ELR (cell line): ENCODE measurements at regions not wholly inside any gene's neighbourhood (a gene's known extent, or its start where the extent isn't known, plus 50 kb on each side); places are given as distances from the start of the nearest gene placed in this dataset.

Experiments used
- DNase-seq: peaks from one replicate; pipeline ENCODE4 v3.0.0-alpha.2; 2015; ENCODE audit warnings: low read depth

DNA sequence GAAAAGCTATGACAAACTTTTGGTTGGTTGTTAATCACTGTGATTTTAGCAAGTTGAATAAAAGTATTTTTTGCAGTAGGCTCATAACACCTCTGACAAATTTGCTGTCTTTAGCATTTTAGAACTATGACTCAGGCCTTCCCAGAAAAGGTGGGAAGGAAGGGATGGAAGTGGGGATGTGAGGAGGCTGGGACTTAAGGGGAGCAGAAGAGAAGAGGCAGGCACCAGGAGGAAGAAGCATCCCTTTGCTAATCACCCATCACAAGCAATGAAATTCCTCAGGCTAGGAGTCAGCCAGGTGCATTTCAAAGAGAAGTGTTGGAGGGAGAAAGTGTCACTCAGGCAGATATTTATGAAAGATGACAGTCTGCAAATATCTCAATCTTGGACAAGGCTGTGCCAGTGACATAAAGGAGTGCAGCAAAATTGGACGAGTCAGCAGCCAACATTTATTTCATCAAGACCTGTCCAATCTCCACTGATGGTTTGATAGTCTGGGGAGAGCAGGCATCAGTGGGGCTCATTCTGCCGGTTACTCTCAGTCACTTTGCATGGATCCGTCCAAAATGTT, 337.3 kb upstream of the ARRDC4 start:
- DNase-seq, result no peak

DNA sequence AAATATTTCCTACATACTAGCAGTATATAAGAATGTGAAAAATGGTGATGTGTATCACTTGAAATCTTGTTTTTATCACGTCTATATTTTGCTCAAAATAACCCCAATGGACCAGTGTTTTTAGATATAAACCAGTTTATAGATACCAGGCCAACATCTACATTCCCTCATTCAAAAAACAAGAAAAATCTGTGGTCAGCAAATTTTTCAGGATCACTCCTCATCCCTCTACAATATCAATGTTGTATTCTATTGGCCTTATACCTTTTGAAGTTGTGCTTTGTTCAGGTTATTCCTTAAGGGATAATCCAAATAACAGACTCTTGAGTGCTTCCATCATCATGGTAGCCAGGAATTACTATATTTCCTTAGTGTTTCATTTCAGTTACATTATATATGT, 332.9 kb upstream of the ARRDC4 start:
- no peak for DNase-seq

- DNase-seq, result no peak
Observed at GRCh38 chr15:97645758-97646157, 314.7 kb upstream of the ARRDC4 start.

DNA sequence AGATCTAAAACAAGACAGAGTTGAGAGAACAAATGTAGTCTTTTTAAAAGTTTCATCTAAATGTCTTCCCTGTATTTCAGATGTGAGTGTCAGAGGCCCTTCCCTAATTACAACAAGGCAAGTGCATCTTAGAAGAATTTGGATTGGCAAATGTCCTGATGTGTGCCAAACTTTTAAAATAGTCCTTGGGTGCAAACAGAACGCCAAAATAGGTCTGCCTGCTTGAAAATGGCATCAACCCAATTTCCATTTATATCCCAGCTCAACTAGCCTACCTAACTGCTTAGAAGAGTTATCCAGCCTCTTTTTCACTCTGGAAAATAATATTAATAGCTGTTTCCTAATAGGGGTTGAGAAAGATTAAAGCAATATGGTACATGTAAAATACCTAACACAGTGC, 311.8 kb upstream of the ARRDC4 start:
- DNase-seq, result no peak

- no peak for DNase-seq
Observed at GRCh38 chr15:97652041-97652440, 308.5 kb upstream of the ARRDC4 start.

- no peak for DNase-seq
Observed at GRCh38 chr15:97652700-97653167, 307.8 kb upstream of the ARRDC4 start.

DNA sequence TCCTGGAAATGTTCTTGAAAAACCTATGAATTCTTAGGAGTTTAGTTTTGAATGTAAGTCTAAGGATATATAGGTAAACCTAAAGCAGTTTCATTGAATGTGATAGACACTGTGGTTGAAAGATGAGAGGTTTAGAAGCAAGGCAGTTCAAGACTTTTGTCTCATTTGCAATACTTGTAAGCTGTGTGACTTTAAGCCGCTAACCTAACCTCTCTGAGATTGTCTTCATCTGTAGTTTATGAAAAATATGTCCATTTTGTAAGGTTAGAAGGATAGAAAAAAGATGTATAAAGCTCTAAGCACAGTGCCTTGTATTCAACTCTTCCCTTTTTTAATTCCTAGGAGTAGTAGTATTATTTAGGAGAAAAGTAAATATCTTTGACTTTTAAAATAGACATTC, 306.6 kb upstream of the ARRDC4 start:
- no peak for DNase-seq

GRCh38 chr15:97654481-97655076, 305.9 kb upstream of the ARRDC4 start:
- no peak for DNase-seq

DNA sequence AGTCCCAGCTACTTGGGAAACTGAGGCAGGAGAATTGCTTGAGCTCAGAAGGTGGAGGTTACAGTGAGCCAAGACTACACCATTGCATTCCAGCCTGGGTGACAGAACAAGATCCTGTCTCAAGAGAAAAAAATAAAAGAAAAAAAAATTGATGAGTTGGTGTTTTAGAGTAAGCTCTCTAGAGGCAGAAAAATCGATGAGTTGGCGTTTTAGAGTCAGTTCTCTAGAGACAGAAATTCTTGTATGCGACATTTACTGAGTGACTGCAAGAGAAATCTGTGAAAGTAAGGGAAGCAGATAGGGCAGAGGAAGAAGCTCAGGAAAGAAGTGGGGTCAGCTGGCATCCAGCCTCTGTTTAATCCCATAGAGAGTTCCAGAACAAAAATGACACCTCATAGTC, 298.7 kb upstream of the ARRDC4 start:
- DNase-seq, result no peak

GRCh38 chr15:97672586-97672985, 287.9 kb upstream of the ARRDC4 start:
- no peak for DNase-seq

- DNase-seq, result no peak
Observed at GRCh38 chr15:97678656-97679055, 281.8 kb upstream of the ARRDC4 start.

GRCh38 chr15:97679106-97679688, 281.3 kb upstream of the ARRDC4 start:
- DNase-seq, result no peak

GRCh38 chr15:97680606-97681220, 279.8 kb upstream of the ARRDC4 start:
- no peak for DNase-seq

DNA sequence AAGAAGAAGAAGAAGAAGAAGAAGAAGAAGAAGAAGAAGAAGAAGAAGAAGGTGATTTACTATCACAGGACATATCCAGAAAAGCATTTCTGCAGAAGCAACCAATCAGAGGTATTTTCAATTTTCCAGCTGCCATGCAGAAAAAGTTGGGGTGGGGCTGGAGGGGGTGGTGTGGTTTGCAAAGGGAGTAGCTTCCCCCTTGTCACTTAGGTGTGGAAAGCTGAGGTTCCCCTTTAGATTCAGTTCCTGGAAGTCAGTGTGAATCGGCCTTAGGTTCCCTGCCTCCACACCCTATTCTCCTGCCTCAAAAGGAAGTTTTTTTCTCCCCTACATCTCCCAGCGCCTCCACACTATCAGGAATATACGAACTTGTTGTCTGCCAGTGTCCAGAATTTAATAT, 276.7 kb upstream of the ARRDC4 start:
- DNase-seq, result no peak

DNA sequence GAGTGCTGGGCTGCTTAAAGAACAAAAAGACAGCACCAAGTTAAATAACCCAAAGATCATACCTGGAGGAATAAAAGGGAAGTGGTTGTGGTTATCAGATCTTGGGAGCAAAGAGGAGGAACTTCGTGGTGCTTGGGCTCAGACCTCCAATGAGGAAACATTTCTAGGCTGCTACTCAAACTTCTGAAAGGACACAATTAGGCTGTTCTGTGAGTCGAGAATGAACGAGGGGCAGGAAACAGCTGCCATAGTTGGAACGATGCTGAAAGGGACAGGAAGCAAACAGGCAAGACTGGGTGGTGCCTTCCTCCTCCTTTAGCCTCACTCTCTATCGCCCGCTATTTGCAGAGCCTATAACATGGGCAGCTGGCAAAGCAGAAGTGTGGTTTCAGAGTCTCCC, 276.3 kb upstream of the ARRDC4 start:
- no peak for DNase-seq

DNA sequence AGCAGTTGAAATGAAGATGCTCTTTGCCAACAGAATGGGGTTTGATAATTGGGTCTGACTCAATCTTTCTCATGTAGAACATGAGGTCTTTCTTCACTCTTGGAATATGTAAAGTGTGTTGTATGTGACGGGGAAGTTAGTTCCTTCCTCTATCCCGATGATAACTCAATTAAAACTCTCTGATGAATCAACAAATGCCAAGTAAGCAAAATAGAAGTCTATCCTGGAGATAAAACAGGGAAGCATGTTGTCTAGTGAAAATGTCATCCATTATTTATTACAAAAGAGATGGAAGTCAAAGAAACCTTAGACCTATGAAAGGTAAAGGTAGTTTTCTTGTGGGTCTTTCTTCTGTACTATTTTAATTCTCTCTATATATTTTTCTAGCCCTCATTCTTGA, 274.2 kb upstream of the ARRDC4 start:
- no peak for DNase-seq

GRCh38 chr15:97687654-97688053, 272.8 kb upstream of the ARRDC4 start:
- DNase-seq, result no peak

GRCh38 chr15:97688177-97688576, 272.3 kb upstream of the ARRDC4 start:
- DNase-seq, result no peak

DNA sequence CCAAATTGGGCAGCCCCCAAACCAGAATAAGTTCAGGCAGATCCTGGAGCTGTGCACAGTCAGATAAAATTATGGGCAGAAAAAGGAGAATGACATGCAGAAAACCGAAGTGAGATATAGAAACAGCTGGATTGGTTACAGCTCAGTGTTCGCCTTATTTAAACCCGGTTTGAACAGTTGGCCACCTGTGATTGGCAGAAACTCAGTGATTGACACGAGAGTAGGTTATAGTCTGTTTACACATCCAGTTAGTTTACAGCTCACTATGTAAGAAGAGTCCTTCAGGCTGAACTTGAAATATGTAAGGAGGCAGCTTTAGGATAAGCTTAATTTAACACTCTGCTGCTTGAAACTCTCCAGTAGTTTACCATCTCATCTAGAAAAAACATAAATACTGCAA, 271.6 kb upstream of the ARRDC4 start:
- DNase-seq, result no peak

- DNase-seq, result no peak
Observed at GRCh38 chr15:97691078-97691477, 269.4 kb upstream of the ARRDC4 start.

DNA sequence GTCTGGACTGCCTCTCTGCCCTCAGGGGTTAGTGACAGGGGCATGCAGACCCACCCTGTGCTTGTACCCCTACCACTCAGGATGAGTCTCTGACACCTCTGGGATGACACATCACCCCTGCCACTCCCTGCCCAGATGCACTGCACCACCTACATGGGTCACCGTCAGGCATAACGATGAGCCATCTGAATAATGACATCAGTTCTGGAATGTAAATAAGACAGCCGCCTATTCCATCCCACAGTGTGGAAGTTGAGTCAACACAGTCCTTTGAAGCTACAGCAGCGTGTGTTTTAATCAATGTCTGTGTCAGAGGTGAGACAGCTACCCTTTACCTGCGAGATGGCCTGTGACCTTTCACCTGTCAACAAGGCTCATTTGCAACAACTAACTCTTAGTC, 268.7 kb upstream of the ARRDC4 start:
- DNase-seq, result no peak

DNA sequence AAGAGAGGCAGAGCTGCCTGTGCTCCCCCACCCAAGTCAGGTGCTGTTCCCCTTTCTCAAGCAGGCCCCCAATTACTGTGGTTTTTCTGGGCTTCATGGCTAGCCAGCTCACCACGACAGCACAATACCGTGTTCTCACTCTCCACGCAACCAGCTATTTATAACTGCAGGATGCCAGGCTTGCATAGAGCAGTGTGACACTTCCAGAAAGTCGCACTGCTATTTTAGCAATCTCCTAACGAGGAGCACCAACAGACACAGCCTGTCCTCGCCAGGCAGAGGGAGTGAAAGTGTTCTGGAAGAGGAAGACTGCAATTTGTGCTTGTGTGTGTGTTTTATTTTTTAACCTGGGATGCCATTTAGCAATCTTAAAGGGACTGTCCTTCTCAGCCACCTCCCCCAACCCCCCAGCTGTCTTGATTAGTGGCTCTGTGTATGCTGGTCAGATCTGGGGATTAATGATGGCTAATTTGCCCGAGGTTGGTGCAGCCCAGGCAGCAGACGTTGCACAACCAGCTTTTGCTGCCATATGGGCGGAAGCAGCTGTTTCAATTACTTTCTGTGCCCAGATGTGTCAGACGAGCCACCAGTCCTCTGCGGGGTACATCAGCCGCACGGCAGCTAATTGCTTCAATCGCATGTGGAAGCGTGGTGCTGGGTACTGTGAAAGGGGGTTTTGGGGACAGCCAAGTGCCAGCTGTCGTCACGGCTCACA, 268.0 kb upstream of the ARRDC4 start:
- DNase-seq, result no peak

DNA sequence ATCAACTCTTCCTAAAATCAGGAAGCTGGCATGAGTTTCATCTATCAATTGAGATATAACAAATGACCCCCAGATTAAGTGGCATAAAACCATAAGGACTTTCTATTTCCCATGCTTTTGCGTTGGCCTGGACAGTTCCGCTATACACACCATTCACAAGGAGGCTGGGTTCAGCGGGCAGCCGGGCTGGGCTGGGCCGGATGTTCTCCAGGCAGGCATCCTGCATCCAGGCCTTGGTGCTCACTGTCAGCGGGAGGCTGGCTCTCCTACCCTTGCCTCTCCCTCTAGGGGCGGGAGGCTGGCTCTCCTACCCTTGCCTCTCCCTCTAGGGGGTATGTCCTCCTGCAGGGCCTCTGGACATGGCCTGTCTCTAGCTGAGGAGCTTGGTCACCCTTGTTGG, 266.0 kb upstream of the ARRDC4 start:
- no peak for DNase-seq
